ENCODE measurements at regions not wholly inside any gene's neighbourhood (a gene's known extent, or its start where the extent isn't known, plus 50 kb on each side); places are given as distances from the start of the nearest gene placed in this dataset.

DNA sequence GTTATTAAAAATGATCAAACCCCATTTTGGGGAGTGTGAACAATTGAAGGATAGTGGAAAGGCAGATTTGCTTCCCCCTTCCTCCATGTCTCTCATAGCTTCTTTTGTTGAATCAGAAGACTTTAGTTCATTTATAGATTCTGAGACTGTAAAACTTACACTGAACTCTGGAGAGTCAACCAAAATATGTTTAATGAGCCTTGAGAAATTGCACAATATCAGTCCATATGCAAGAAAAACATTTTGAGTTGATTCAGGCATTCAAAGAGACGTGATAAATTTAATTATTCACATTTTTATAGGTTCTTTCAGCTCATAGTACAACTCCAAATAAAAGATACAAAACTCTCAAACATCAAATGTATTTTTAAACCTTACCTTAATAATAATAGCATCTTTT is 354.4 kb upstream of the SPRED2 start:
- H3K9ac ChIP-seq (ENCODE audit: low read length), result no peak overlapping the region
- no peak overlapping the region for H3K4me2 ChIP-seq (ENCODE audit: low read depth, low read length, poor library complexity, severe bottlenecking)
- H3K27ac ChIP-seq (ENCODE audit: low read depth, low read length), result no peak overlapping the region
- H4K20me1 ChIP-seq (ENCODE audit: low read depth, low read length), result no peaks in the 10 kb centered on the region
- no peaks in the 10 kb centered on the region for H3K79me2 ChIP-seq (ENCODE audit: insufficient read depth, low read length)
- H3K4me3 ChIP-seq (ENCODE audit: insufficient read depth, low read length, poor library complexity, severe bottlenecking), result no peak overlapping the region
- H3K9me2 ChIP-seq (replicated peaks; ENCODE audit: insufficient read depth, low read length), result no peaks in the 10 kb centered on the region
- no peak overlapping the region for H2AFZ ChIP-seq (ENCODE audit: low read depth, low read length, severe bottlenecking)
- no peaks in the 10 kb centered on the region for H3K36me3 ChIP-seq (ENCODE audit: low read length)
- no peaks in the 10 kb centered on the region for H3F3A ChIP-seq (ENCODE audit: insufficient read depth)
- no peaks in the 10 kb centered on the region for H3K9me3 ChIP-seq (ENCODE audit: insufficient read depth, low read length)
- H3K27me3 ChIP-seq (ENCODE audit: low read length), result no peaks in the 10 kb centered on the region
- no peak for TF ChIP-seq EZH2phosphoT487 (conservative IDR thresholded peaks at IDR 0.05; ENCODE audit: low read length)
- TF ChIP-seq, protein P1, sequence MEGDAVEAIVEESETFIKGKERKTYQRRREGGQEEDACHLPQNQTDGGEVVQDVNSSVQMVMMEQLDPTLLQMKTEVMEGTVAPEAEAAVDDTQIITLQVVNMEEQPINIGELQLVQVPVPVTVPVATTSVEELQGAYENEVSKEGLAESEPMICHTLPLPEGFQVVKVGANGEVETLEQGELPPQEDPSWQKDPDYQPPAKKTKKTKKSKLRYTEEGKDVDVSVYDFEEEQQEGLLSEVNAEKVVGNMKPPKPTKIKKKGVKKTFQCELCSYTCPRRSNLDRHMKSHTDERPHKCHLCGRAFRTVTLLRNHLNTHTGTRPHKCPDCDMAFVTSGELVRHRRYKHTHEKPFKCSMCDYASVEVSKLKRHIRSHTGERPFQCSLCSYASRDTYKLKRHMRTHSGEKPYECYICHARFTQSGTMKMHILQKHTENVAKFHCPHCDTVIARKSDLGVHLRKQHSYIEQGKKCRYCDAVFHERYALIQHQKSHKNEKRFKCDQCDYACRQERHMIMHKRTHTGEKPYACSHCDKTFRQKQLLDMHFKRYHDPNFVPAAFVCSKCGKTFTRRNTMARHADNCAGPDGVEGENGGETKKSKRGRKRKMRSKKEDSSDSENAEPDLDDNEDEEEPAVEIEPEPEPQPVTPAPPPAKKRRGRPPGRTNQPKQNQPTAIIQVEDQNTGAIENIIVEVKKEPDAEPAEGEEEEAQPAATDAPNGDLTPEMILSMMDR (IDR thresholded peaks at IDR 0.05; ENCODE audit: insufficient read depth, low read length, poor library complexity, severe bottlenecking), result no peak

DNA sequence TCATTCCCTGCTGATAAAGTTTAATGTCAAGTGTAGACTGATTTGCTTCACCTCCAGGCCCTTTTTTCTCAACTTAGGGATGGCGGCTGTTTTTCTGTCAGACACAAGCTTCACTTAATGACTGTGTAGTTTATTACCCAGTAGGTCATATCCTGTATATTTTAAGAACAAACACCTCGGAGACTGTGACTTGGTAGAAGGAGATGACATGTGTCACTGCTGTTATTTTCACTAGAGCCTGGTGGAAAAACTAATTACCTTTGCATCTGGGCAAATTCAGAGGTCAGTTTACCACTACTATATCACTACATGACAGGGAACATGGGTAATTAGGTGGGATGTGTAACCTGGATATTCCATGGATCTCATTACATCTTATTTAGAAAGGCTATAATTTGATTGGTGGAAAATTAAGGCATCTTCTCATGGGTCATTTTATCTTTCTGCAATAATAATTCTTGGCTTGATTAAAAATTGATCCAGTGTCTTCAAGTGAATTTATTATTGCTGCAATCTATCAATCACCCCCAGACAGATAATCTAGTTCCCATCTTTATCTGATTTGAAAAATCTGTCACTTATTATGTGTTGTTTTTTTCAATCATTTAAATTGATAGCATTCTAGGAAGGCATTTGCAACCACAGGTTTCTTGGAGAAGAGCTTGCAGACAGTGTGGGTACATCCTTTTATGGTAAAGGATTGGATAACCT is 353.8 kb upstream of the SPRED2 start:
- Histone ChIP-seq H3K79me2 (ENCODE audit: insufficient read depth, low read length) (no peaks in the 10 kb centered on the region), H3K27me3 (ENCODE audit: low read length) (no peaks in the 10 kb centered on the region), H3K36me3 (ENCODE audit: low read length) (no peaks in the 10 kb centered on the region), H3K4me3 (ENCODE audit: insufficient read depth, low read length, poor library complexity, severe bottlenecking) (no peak overlapping the region), H3K27ac (ENCODE audit: low read depth, low read length) (no peak overlapping the region), H2AFZ (ENCODE audit: low read depth, low read length, severe bottlenecking) (no peak overlapping the region), H3K9ac (ENCODE audit: low read length) (no peak overlapping the region), H3K9me3 (ENCODE audit: insufficient read depth, low read length) (no peaks in the 10 kb centered on the region), H4K20me1 (ENCODE audit: low read depth, low read length) (no peaks in the 10 kb centered on the region), H3K4me2 (ENCODE audit: low read depth, low read length, poor library complexity, severe bottlenecking) (no peak overlapping the region), H3K9me2 (replicated peaks; ENCODE audit: insufficient read depth, low read length) (no peaks in the 10 kb centered on the region), H3F3A (ENCODE audit: insufficient read depth) (no peaks in the 10 kb centered on the region)
- TF ChIP-seq EZH2phosphoT487 (conservative IDR thresholded peaks at IDR 0.05; ENCODE audit: low read length), result no peak
- TF ChIP-seq, protein P1 (IDR thresholded peaks at IDR 0.05; ENCODE audit: insufficient read depth, low read length, poor library complexity, severe bottlenecking), result no peak

DNA sequence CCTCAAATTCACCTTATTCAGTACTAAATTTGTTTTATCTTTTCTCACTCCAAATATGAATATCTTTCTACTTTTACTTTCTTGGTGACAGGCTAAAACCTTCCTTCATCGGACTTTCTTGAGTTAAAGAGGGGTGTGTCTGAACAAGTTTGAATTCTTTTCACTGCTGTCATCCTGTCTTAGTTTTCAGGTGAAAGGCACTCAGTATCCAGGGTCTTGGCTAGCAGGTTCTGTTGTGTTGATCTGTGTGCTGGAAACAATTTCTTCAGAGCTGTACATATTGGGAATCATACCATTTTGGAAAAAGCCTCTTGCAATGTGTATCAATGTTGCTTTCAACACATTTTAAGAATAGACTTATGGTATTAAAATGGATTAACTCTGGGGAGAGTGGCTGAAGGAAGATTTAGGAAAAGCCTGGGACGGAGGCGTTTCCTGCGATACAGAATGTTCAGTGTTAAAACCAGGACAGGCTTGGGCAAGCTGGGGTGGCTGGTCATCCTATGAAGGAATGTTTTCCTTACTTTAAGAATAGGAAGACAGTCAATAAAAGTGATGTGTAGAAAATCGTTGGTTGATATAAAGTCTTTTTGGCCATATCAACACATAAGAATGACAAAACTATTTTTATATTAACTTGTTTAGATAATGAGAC is 350.7 kb upstream of the SPRED2 start:
- no peak overlapping the region for H2AFZ ChIP-seq (ENCODE audit: low read depth, low read length, severe bottlenecking)
- H3F3A ChIP-seq (ENCODE audit: insufficient read depth), result no peaks in the 10 kb centered on the region
- no peaks in the 10 kb centered on the region for H3K27me3 ChIP-seq (ENCODE audit: low read length)
- H3K9me2 ChIP-seq (replicated peaks; ENCODE audit: insufficient read depth, low read length), result no peaks in the 10 kb centered on the region
- no peak for TF ChIP-seq EZH2phosphoT487 (conservative IDR thresholded peaks at IDR 0.05; ENCODE audit: low read length)
- TF ChIP-seq, protein P1 (IDR thresholded peaks at IDR 0.05; ENCODE audit: insufficient read depth, low read length, poor library complexity, severe bottlenecking), result no peak
- H3K36me3 ChIP-seq (ENCODE audit: low read length), result no peaks in the 10 kb centered on the region
- H3K27ac ChIP-seq (ENCODE audit: low read depth, low read length), result no peak overlapping the region
- no peaks in the 10 kb centered on the region for H3K9me3 ChIP-seq (ENCODE audit: insufficient read depth, low read length)
- H4K20me1 ChIP-seq (ENCODE audit: low read depth, low read length), result no peaks in the 10 kb centered on the region
- H3K4me3 ChIP-seq (ENCODE audit: insufficient read depth, low read length, poor library complexity, severe bottlenecking), result no peak overlapping the region
- no peaks in the 10 kb centered on the region for H3K79me2 ChIP-seq (ENCODE audit: insufficient read depth, low read length)
- H3K4me2 ChIP-seq (ENCODE audit: low read depth, low read length, poor library complexity, severe bottlenecking), result no peak overlapping the region
- H3K9ac ChIP-seq (ENCODE audit: low read length), result no peak overlapping the region
